ENCODE measurements at regions not wholly inside any gene's neighbourhood (a gene's known extent, or its start where the extent isn't known, plus 50 kb on each side); places are given as distances from the start of the nearest gene placed in this dataset.

- TF ChIP-seq, protein P1, sequence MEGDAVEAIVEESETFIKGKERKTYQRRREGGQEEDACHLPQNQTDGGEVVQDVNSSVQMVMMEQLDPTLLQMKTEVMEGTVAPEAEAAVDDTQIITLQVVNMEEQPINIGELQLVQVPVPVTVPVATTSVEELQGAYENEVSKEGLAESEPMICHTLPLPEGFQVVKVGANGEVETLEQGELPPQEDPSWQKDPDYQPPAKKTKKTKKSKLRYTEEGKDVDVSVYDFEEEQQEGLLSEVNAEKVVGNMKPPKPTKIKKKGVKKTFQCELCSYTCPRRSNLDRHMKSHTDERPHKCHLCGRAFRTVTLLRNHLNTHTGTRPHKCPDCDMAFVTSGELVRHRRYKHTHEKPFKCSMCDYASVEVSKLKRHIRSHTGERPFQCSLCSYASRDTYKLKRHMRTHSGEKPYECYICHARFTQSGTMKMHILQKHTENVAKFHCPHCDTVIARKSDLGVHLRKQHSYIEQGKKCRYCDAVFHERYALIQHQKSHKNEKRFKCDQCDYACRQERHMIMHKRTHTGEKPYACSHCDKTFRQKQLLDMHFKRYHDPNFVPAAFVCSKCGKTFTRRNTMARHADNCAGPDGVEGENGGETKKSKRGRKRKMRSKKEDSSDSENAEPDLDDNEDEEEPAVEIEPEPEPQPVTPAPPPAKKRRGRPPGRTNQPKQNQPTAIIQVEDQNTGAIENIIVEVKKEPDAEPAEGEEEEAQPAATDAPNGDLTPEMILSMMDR (IDR thresholded peaks at IDR 0.05) = no peak
These were observed 225.0 kb downstream of the COX7B2 start for GRCh38 chr4:46684041-46684440.

DNA sequence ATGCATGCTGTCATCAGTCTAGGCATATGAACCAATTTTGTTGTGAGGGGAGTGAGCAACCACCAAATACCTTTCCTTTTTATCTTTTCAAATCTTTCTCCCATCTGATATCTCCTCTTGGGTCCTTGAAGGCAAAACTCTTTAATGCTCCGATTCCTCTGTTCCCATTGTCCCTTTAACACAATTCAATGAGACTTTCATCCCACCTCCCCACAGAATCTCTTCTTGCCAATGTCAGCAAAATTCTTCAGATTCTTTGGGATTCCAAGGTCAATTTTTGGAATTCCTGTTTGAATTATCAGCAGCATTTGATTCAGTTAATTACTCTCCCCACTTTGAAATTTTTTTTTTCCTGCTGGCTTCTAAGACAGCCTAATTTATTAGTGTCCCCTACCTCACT is 232.7 kb downstream of the COX7B2 start:
- TF ChIP-seq, protein P1 (IDR thresholded peaks at IDR 0.05) = no peak

GRCh38 chr4:46674326-46674725 is 234.7 kb downstream of the COX7B2 start:
- TF ChIP-seq, protein P1 (IDR thresholded peaks at IDR 0.05) = no peak

GRCh38 chr4:46667790-46668189 is 241.3 kb downstream of the COX7B2 start:
- TF ChIP-seq, protein P1 (IDR thresholded peaks at IDR 0.05) = no peak

GRCh38 chr4:46656071-46656470 is 253.0 kb downstream of the COX7B2 start:
- TF ChIP-seq, protein P1 (IDR thresholded peaks at IDR 0.05) = no peak

GRCh38 chr4:46653842-46654241 is 255.2 kb downstream of the COX7B2 start:
- TF ChIP-seq, protein P1 (IDR thresholded peaks at IDR 0.05) = no peak

- TF ChIP-seq, protein P1 (IDR thresholded peaks at IDR 0.05) = no peak
These were observed 259.5 kb upstream of the GABRA2 start for GRCh38 chr4:46649390-46649789.

- TF ChIP-seq, protein P1 (IDR thresholded peaks at IDR 0.05) = peak; percentile 54; the same call in 1 of the 2 replicates
These were observed 258.3 kb upstream of the GABRA2 start for GRCh38 chr4:46648088-46648744.

Data from LNCAP (cell line).